HFF-Myc (cell line): ENCODE measurements at regions not wholly inside any gene's neighbourhood (a gene's known extent, or its start where the extent isn't known, plus 50 kb on each side); places are given as distances from the start of the nearest gene placed in this dataset.

Source experiments
- DNase-seq: peaks from one replicate; pipeline ENCODE4 v3.0.0-alpha.2; 2011; ENCODE audit warnings: low read depth; ENCODE audit errors: extremely low read depth
- H3K4me3 ChIP-seq: replicated peaks from 2 replicates; pipeline ENCODE4 v1.5.1; 2011; ENCODE audit warnings: low read depth, mild to moderate bottlenecking, control low read depth, low read length
- CTCF ChIP-seq: IDR thresholded peaks from 2 replicates; pipeline ENCODE4 v1.5.1; 2012; ENCODE audit warnings: mild to moderate bottlenecking, low read depth, low read length, control low read depth; ENCODE audit errors: missing control alignments

GRCh38 chr6:11414176-11414963, 123.2 kb upstream of the TMEM170B start:
- DNase-seq: no peak
- no peak overlapping the region for H3K4me3 ChIP-seq
- no peak for TF ChIP-seq CTCF

- TF ChIP-seq CTCF: no peak
- no peak overlapping the region for H3K4me3 ChIP-seq
- no peak for DNase-seq
Measured at GRCh38 chr6:11413728-11414127, 123.8 kb upstream of the TMEM170B start.

- H3K4me3 ChIP-seq: no peak overlapping the region
- no peak for DNase-seq
- no peak for TF ChIP-seq CTCF
Measured at GRCh38 chr6:11413117-11413687, 124.3 kb upstream of the TMEM170B start.

GRCh38 chr6:11412616-11413015, 124.9 kb upstream of the TMEM170B start:
- no peak for TF ChIP-seq CTCF
- no peak overlapping the region for H3K4me3 ChIP-seq
- no peak for DNase-seq

- no peak for TF ChIP-seq CTCF
- DNase-seq: no peak
Measured at GRCh38 chr6:11412011-11412424, 125.5 kb upstream of the TMEM170B start.

GRCh38 chr6:11411593-11411992, 126.0 kb upstream of the TMEM170B start:
- TF ChIP-seq CTCF: no peak
- no peak overlapping the region for H3K4me3 ChIP-seq
- DNase-seq: no peak

More at GRCh38 chr6:11412011-11412424, 125.5 kb upstream of the TMEM170B start:
- H3K4me3 ChIP-seq: no peak overlapping the region
